Left hindlimb (tissue), 1 donor: ENCODE measurements at regions not wholly inside any gene's neighbourhood (a gene's known extent, or its start where the extent isn't known, plus 50 kb on each side); places are given as distances from the start of the nearest gene placed in this dataset.

Source experiments
- DNase-seq: peaks from one replicate; pipeline ENCODE4 v3.0.0-alpha.2; 2018

- DNase-seq, result no peak
These were observed 1494.4 kb downstream of the STIM2 start for GRCh38 chr4:28354880-28355656.

- DNase-seq, result no peak
These were observed 1497.3 kb downstream of the STIM2 start for GRCh38 chr4:28357990-28358389.

GRCh38 chr4:28358606-28359005 is 1498.0 kb downstream of the STIM2 start:
- no peak for DNase-seq

- DNase-seq, result no peak
These were observed 1500.0 kb downstream of the STIM2 start for GRCh38 chr4:28360681-28361080.

- no peak for DNase-seq
These were observed 1501.5 kb downstream of the STIM2 start for GRCh38 chr4:28362169-28362568.

GRCh38 chr4:28369499-28369898 is 1508.9 kb downstream of the STIM2 start:
- DNase-seq, result no peak

- no peak for DNase-seq
These were observed 1512.5 kb downstream of the STIM2 start for GRCh38 chr4:28373191-28373590.

GRCh38 chr4:28373601-28374000 is 1513.0 kb downstream of the STIM2 start:
- DNase-seq, result no peak

GRCh38 chr4:28378109-28378830 is 1517.6 kb downstream of the STIM2 start:
- DNase-seq, result no peak

GRCh38 chr4:28385801-28386200 is 1525.2 kb downstream of the STIM2 start:
- no peak for DNase-seq

GRCh38 chr4:28386776-28387175 is 1526.1 kb downstream of the STIM2 start:
- no peak for DNase-seq

GRCh38 chr4:28388471-28388870 is 1527.8 kb downstream of the STIM2 start:
- DNase-seq, result no peak

- DNase-seq, result no peak
These were observed 1531.2 kb downstream of the STIM2 start for GRCh38 chr4:28391877-28392276.

- no peak for DNase-seq
These were observed 1542.1 kb downstream of the STIM2 start for GRCh38 chr4:28402751-28403150.

GRCh38 chr4:28421221-28421620 is 1560.6 kb downstream of the STIM2 start:
- DNase-seq, result no peak

- no peak for DNase-seq
These were observed 1565.6 kb downstream of the STIM2 start for GRCh38 chr4:28426251-28426650.

- DNase-seq, result no peak
These were observed 1566.9 kb downstream of the STIM2 start for GRCh38 chr4:28427306-28428085.

- no peak for DNase-seq
These were observed 1571.8 kb downstream of the STIM2 start for GRCh38 chr4:28432348-28433025.

GRCh38 chr4:28435314-28435713 is 1574.7 kb downstream of the STIM2 start:
- peak; percentile 36 for DNase-seq

- DNase-seq, result no peak
These were observed 1575.8 kb downstream of the STIM2 start for GRCh38 chr4:28436191-28437080.

- DNase-seq, result no peak
These were observed 1582.7 kb downstream of the STIM2 start for GRCh38 chr4:28443371-28443770.
